D721Med (cell line): ENCODE measurements at regions not wholly inside any gene's neighbourhood (a gene's known extent, or its start where the extent isn't known, plus 50 kb on each side); places are given as distances from the start of the nearest gene placed in this dataset.

Source experiments
- DNase-seq: peaks from one replicate; pipeline ENCODE4 v3.0.0; 2011; ENCODE audit warnings: low spot score; ENCODE audit not compliant: insufficient read length
- FAIRE-seq: peaks from 2 replicates; lab custom pipeline; 2011; peaks lifted over from hg19 to GRCh38; lab: Jason Lieb, UNC
- CTCF ChIP-seq: IDR thresholded peaks from 2 replicates; pipeline ENCODE4 v1.5.1; 2012; ENCODE audit warnings: mild to moderate bottlenecking, control low read depth; ENCODE audit not compliant: insufficient read depth; ENCODE audit errors: missing control alignments

GRCh38 chr6:133796235-133796634 is 92.7 kb upstream of the TCF21 start:
- TF ChIP-seq CTCF = no peak
- DNase-seq (no peak), FAIRE-seq (no peak)

GRCh38 chr6:133799043-133799442 is 89.9 kb upstream of the TCF21 start:
- FAIRE-seq = no peak
- TF ChIP-seq CTCF = no peak

GRCh38 chr6:133802861-133803260 is 86.1 kb upstream of the TCF21 start:
- no peak for TF ChIP-seq CTCF
- DNase-seq (no peak), FAIRE-seq (no peak)

More at GRCh38 chr6:133799043-133799442, 89.9 kb upstream of the TCF21 start:
- no peak for DNase-seq

GRCh38 chr6:133804265-133804664 is 84.6 kb upstream of the TCF21 start:
- no peak for DNase-seq
- no peak for FAIRE-seq
- no peak for TF ChIP-seq CTCF

GRCh38 chr6:133805876-133806275 is 83.0 kb upstream of the TCF21 start:
- no peak for TF ChIP-seq CTCF
- FAIRE-seq (no peak), DNase-seq (no peak)

- no peak for TF ChIP-seq CTCF
- DNase-seq (no peak), FAIRE-seq (no peak)
Observed at GRCh38 chr6:133806382-133807140, 82.4 kb upstream of the TCF21 start.

- FAIRE-seq = no peak
- no peak for DNase-seq
- no peak for TF ChIP-seq CTCF
Observed at GRCh38 chr6:133807501-133807900, 81.4 kb upstream of the TCF21 start.
